WI38 (cell line): ENCODE measurements at regions not wholly inside any gene's neighbourhood (a gene's known extent, or its start where the extent isn't known, plus 50 kb on each side); places are given as distances from the start of the nearest gene placed in this dataset.

ENCODE experiments used
- H3K4me3 ChIP-seq: 2 replicates; pipeline ENCODE4 v1.5.1; 2011; ENCODE audit warnings: low read depth, mild to moderate bottlenecking, control low read depth, low read length
- CTCF ChIP-seq: IDR thresholded peaks from 2 replicates; pipeline ENCODE4 v1.5.1; 2012; ENCODE audit warnings: low read depth, mild to moderate bottlenecking, control low read depth, low read length

- TF ChIP-seq CTCF: no peak
- no peak overlapping the region for H3K4me3 ChIP-seq
These were observed 182.9 kb upstream of the SHH start for GRCh38 chr7:155995183-155995612.

GRCh38 chr7:155994279-155994811 lies 182.1 kb upstream of the SHH start:
- no peak overlapping the region for H3K4me3 ChIP-seq
- TF ChIP-seq CTCF: no peak

- no peak overlapping the region for H3K4me3 ChIP-seq
- no peak for TF ChIP-seq CTCF
These were observed 181.4 kb upstream of the SHH start for GRCh38 chr7:155993420-155994278.

GRCh38 chr7:155992974-155993373 lies 180.7 kb upstream of the SHH start:
- no peak for TF ChIP-seq CTCF
- H3K4me3 ChIP-seq: no peak overlapping the region

GRCh38 chr7:155992538-155992937 lies 180.3 kb upstream of the SHH start:
- TF ChIP-seq CTCF: no peak
- no peak overlapping the region for H3K4me3 ChIP-seq

- no peak for TF ChIP-seq CTCF
These were observed 179.8 kb upstream of the SHH start for GRCh38 chr7:155992107-155992506.

GRCh38 chr7:155991470-155991869 lies 179.2 kb upstream of the SHH start:
- TF ChIP-seq CTCF: no peak
- H3K4me3 ChIP-seq: no peak overlapping the region

More at GRCh38 chr7:155992107-155992506, 179.8 kb upstream of the SHH start:
- no peak overlapping the region for H3K4me3 ChIP-seq
